Small intestine (tissue), 7 donors: ENCODE measurements at regions not wholly inside any gene's neighbourhood (a gene's known extent, or its start where the extent isn't known, plus 50 kb on each side); places are given as distances from the start of the nearest gene placed in this dataset.
A peak's percentile ranks its signal among the peaks of the same experiment; 100 is the strongest.

Source experiments
- DNase-seq, 2 donors: peaks; one replicate each; pipeline versions ENCODE4 v3.0.0 to v3.0.0-alpha.2; 2013
- FAIRE-seq: peaks from 2 replicates; lab custom pipeline; 2012; peaks lifted over from hg19 to GRCh38; lab: Jason Lieb, UNC
- H3K27ac ChIP-seq, 3 donors: one replicate each; pipeline ENCODE4 v1.5.1; 2013; ENCODE audit warnings: low read length in 2 of 3, mild to moderate bottlenecking in 2 of 3, control low read depth in 1 of 3, inconsistent platforms in 1 of 3, low read depth in 1 of 3, moderate library complexity in 1 of 3
- H3K27me3 ChIP-seq, 3 donors: one replicate each; pipeline ENCODE4 v1.6.1; 2013; ENCODE audit warnings: low read length in 3 of 3, inconsistent platforms in 1 of 3; ENCODE audit not compliant: control insufficient read depth in 3 of 3, insufficient read depth in 3 of 3
- H3K36me3 ChIP-seq, 3 donors: one replicate each; pipeline ENCODE4 v1.6.1; 2013; ENCODE audit warnings: low read length in 3 of 3, inconsistent platforms in 1 of 3, low read depth in 1 of 3, mild to moderate bottlenecking in 1 of 3, moderate library complexity in 1 of 3; ENCODE audit not compliant: control insufficient read depth in 3 of 3, insufficient read depth in 2 of 3
- H3K4me1 ChIP-seq, 3 donors: one replicate each; pipeline ENCODE4 v1.6.1; 2013; ENCODE audit warnings: low read length in 2 of 3, inconsistent platforms in 1 of 3, low read depth in 1 of 3, mild to moderate bottlenecking in 1 of 3, moderate library complexity in 1 of 3; ENCODE audit not compliant: control insufficient read depth in 3 of 3, insufficient read depth in 2 of 3
- H3K4me3 ChIP-seq, 3 donors: one replicate each; pipeline ENCODE4 v1.5.1; 2013; ENCODE audit warnings: low read length in 3 of 3, control low read depth in 1 of 3, inconsistent platforms in 1 of 3, low read depth in 1 of 3, mild to moderate bottlenecking in 1 of 3, moderate library complexity in 1 of 3
- H3K9me3 ChIP-seq, 2 donors: one replicate each; pipeline ENCODE4 v1.6.1; 2013; ENCODE audit warnings: low read depth in 1 of 2, low read length in 1 of 2; ENCODE audit not compliant: control insufficient read depth in 2 of 2, insufficient read depth in 1 of 2
- WGBS, 3 donors: extraction: QIAGEN DNeasy Blood & Tissue Kit; methylation state at CpG; one replicate each; pipeline ENCODE4 v1.1.7; 2013; 5-methylcytosine and 5-hydroxymethylcytosine counted together
- donor health status: healthy with polysubstance abuse.
- donor health status: control.
- donor health status: control.
- donor health status: Bipolar disorder and iron deficiency.
- donor health status: healthy.

DNA sequence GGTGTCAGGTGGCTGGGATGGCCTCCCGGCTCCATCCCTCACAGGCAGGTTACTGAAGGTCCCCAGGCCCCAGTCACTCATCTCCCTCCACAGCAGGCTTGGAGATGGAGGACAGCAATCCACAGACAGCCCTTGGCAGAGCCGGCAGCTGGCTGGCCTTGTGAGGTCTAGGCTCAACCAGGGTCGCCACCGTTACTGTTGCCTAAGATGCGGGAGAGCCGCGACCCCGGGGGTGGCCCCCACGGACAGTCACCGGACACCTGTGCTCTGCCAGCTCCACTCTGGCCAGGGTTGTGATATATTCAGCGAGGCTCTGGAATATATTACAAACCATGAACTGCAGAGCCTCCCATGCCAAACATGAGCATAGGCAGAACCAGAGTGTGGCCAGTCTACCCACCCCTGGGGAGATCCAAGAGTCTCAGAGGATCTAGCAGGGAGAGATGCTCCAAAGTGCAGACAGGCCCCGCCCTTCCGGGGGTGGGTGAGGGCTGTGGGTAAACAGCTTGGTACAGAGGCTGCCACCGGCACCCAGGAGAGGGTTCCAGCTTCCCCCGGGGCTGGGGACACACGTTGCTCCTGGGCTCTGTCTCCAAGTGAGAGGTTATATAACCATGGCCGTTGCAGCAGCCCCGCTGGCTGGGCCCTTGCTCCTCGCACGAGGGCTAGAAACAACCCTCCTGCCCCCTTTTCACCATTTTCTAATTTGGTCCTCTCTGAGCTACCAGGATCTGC is 55.9 kb upstream of the DIO3 start:
- Histone ChIP-seq H3K36me3 (no peaks in the 10 kb centered on the region), H3K4me1 (peaks cover 0 to 10% (median 0%) of the 10 kb centered on the region in 3 donors), H3K27ac (no peak overlapping the region), H3K4me3 (no peak overlapping the region), H3K9me3 (peaks cover 0 to 6% of the 10 kb centered on the region in 2 donors), H3K27me3 (peaks cover 0 to 9% (median 0%) of the 10 kb centered on the region in 3 donors)
- DNase-seq (peak in 1 of 2 donors; percentile 24), FAIRE-seq (no peak)
- 67 to 83% (median 80%) methylated on average over 20 of the region's 20 CpGs for WGBS, 3 donors

DNA sequence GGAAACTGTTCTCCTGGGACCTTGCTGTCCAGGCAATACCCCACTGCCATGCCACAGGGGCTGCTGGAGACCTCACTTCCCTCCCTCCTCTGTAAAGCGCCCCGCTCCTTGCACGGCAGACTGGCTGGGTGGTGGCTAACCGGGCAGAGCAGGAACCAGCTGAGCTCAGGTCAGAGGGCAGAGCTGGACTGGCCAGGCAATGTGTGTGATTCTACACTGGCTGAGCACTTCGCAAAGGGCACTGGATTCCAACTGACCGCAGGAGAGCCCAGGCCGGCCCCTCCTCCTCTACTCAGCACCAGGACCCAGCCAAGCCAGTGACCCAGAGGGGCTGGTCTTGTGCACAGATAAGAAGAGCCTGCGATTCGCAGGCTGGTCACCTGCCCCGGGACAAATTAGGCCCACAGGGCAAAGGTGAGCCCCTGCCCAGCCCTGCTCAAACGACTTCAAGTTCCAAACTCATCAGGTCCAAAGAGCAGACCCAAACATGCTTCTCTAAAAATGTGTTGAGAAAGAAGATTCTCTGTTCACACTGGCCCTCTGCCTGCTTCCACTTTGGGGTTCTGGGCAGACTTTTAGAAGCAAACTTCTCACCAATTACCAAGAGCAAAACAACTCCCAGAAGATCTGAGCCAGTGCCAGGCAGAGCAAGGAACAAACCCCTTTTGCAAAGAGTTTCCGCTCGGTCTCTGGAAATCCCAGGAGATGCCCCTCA is 54.9 kb upstream of the DIO3 start:
- Histone ChIP-seq H3K4me1 (peaks cover 0 to 10% (median 0%) of the 10 kb centered on the region in 3 donors), H3K27me3 (peaks cover 0 to 4% (median 0%) of the 10 kb centered on the region in 3 donors), H3K4me3 (no peak overlapping the region), H3K9me3 (peaks cover 0 to 6% of the 10 kb centered on the region in 2 donors), H3K27ac (no peak overlapping the region), H3K36me3 (no peaks in the 10 kb centered on the region)
- no peak for DNase-seq
- FAIRE-seq: no peak
- 54 to 73% (median 63%) methylated on average over 13 of the region's 13 CpGs for WGBS, 3 donors

DNA sequence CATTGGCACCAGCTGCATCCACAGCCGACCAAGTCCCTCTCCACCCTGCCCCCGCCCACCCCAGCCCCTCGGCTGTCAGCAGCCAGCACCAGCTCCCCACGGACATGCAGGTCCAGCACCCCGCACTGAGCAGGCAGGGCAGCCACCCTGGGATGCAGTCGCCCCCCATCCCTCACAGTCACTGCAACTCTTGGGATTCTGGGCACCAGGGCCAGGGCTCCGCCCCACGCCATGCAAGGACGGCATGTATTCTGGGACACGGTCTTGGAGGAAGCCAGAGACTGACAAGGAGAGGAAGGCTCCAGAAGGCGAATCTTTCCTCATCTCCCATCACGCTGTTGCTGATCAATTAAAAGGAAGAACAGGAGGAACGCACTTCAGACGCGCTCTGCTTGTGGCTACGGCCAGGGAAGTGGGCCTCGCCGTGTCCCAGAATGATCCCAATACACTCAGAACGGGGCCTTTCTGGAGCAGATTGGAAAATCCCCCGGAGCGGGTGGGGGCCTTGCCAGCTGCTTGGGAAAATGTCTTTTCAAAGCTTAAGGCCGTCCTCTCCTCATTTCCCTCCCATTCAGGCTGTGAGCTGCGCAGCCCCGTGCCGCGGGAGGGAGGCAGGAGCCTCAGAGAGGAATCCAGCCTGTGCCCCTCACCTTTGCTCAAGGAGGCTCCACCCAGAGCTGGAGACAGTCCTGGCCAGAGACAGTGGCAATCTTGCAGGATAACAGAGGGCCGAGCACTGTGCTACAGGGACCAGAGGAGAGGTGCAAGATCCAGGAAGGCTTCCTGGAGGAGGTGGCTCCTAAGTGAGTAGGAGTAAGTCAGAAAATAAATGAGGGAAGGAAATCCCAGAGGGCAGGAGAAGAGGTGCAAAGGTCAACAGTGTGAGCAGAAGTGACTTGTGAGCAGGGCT is 54.1 kb upstream of the DIO3 start:
- DNase-seq (no peak), FAIRE-seq (no peak)
- Histone ChIP-seq H3K9me3 (peaks cover 0 to 6% of the 10 kb centered on the region in 2 donors), H3K27ac (no peak overlapping the region), H3K27me3 (no peaks in the 10 kb centered on the region), H3K4me1 (peaks cover 0 to 10% (median 0%) of the 10 kb centered on the region in 3 donors), H3K36me3 (no peaks in the 10 kb centered on the region), H3K4me3 (no peak overlapping the region)
- WGBS, 3 donors: 65 to 74% (median 74%) methylated on average over 27 of the region's 27 CpGs

GRCh38 chr14:101507836-101508150 is 53.5 kb upstream of the DIO3 start:
- FAIRE-seq: no peak
- no peak for DNase-seq
- Histone ChIP-seq H3K4me3 (no peak overlapping the region), H3K36me3 (no peaks in the 10 kb centered on the region), H3K27ac (no peak overlapping the region), H3K4me1 (peaks cover 0 to 10% (median 0%) of the 10 kb centered on the region in 3 donors), H3K9me3 (peaks cover 0 to 6% of the 10 kb centered on the region in 2 donors), H3K27me3 (no peaks in the 10 kb centered on the region)
- 66 to 90% (median 76%) methylated on average over 4 of the region's 4 CpGs for WGBS, 3 donors

- Histone ChIP-seq H3K4me1 (peaks cover 0 to 10% (median 0%) of the 10 kb centered on the region in 3 donors), H3K36me3 (no peaks in the 10 kb centered on the region), H3K4me3 (no peak overlapping the region), H3K27me3 (no peaks in the 10 kb centered on the region), H3K27ac (no peak overlapping the region), H3K9me3 (peaks cover 0 to 4% of the 10 kb centered on the region in 2 donors)
- DNase-seq: no peak
- WGBS, 3 donors: 64 to 85% (median 77%) methylated on average over 12 of the region's 12 CpGs
- no peak for FAIRE-seq
Observed at GRCh38 chr14:101508196-101508947, 52.9 kb upstream of the DIO3 start.

- 86 to 93% (median 88%) methylated on average over 18 of the region's 18 CpGs for WGBS, 3 donors
- Histone ChIP-seq H3K9me3 (no peaks in the 10 kb centered on the region), H3K4me1 (peaks cover 0 to 10% (median 0%) of the 10 kb centered on the region in 3 donors), H3K27me3 (no peaks in the 10 kb centered on the region), H3K4me3 (no peak overlapping the region), H3K36me3 (no peaks in the 10 kb centered on the region), H3K27ac (no peak overlapping the region)
- DNase-seq: no peak
- no peak for FAIRE-seq
Observed at GRCh38 chr14:101508948-101509729, 52.2 kb upstream of the DIO3 start.

DNA sequence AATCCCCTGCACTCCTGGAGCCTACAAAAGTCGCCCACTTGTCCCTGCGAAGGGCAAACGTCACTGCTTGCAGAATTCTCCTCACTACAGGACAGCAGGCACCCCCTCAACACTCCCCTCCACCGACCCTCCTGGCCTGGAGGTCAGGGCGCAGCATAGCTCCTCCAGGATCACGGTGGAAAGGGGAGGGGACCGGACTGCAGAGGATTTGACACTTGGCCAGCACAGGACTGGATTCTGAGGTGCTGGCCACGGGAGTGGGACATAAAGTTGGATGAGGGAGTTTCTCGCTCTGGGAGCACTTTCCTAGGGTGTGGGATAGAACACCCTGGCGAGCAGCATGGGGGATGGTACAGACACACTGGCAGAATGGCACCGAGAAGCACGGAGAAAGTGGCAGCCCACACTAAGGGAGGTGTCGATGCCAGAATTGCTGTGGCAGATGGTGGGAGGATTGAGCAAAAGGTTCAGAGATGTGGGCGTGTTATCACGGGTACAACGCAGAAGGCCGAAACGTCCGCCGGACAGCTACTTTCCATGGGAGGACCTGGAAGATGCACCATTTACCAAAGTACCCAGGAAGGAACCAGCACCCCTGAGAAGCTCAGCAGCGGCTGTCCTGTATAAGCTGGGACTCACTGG is 51.4 kb upstream of the DIO3 start:
- 84 to 90% (median 88%) methylated on average over 21 of the region's 21 CpGs for WGBS, 3 donors
- Histone ChIP-seq H3K27me3 (no peaks in the 10 kb centered on the region), H3K4me1 (peaks cover 0 to 10% (median 0%) of the 10 kb centered on the region in 3 donors), H3K27ac (no peak overlapping the region), H3K9me3 (no peaks in the 10 kb centered on the region), H3K4me3 (no peak overlapping the region), H3K36me3 (no peaks in the 10 kb centered on the region)
- no peak for FAIRE-seq
- DNase-seq: no peak
